Occipital lobe (tissue), 1 donor: ENCODE measurements at regions not wholly inside any gene's neighbourhood (a gene's known extent, or its start where the extent isn't known, plus 50 kb on each side); places are given as distances from the start of the nearest gene placed in this dataset.

Experiments used
- DNase-seq: peaks from one replicate; lab custom pipeline; 2025; lab: John Stamatoyannopoulos, UW

DNA sequence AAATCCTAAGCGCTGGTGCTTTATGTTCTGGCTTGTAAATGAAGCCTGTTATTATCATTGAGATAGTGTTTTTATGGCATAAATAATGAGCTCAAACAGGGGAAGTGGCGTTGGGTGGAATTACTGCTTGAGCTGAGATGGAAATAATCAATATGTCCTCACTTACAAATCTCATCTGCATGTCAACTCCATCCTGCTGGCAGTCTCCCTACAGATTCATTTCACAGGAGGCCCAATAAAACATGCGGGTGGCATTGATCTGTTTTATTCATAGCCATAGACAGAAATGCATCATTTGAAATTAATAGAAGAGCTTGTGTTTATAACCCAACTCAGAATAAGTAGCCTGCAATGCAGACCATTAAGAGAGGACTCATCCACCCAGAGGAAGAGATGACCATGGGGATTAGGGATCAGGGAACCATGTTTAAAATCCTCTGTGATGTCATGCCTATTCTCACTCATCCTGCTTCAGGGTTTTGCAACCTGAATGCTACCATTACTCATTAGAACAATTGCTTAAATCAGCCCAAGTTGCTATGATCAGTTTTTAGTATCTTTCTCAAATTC lies 680.4 kb downstream of the TLR4 start:
- DNase-seq, result no peak

DNA sequence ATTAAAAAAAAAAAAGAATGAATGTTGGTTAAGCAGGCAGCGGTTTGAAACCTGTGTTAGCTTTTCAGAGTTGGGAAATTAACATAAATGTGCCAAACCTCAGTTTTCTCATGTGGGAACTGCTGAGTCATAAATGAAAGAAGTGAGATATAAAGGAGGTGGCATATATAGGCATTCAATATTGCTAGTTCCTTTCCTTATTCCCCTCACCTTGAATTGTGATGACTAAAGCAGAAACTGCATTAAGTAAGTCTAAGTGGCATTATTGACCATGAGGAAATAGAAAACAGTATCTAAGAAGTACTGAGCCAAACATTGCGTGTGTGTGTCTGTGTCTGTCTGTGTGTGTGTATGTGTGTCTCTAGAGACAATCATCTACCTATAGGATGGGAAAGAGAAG lies 691.2 kb downstream of the TLR4 start:
- no peak for DNase-seq

DNA sequence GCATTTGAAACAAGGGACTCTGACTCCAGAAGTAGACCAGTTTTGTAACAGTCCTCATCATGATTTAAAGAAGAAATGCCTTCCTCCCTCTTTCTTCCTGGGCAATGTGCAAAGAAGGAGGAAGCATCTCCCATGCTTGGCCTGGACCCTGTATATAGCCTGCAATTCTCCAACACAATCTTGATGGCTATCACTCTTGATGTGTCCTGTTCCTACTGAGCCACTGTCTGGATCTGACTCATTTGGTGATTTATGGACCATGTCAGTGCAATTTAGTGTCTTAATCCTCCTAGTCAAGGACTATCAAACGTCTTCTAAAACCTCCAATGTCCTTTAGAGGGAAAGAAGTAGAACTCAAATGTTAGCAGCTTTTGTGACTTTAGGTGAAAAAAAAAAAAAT lies 697.3 kb downstream of the TLR4 start:
- no peak for DNase-seq

DNA sequence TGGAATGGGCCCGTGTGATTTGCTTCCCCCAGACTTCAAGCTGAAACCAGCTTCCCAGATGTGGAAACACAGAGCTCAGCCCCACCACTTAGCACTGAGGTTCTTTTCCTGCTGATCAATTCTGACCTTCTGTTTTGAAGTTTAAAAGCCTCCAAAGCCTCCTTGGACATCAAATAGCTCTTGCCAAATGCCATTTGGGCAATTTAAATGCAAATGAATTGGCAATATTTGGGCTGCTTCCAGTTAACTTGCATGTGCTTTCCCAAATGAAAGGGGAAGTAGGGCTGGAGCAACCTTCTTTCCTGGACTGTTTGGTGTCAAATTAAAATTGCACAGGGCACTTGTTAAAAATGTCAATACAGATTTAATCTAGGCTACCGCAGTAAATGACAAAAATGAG lies 710.5 kb downstream of the TLR4 start:
- no peak for DNase-seq

DNA sequence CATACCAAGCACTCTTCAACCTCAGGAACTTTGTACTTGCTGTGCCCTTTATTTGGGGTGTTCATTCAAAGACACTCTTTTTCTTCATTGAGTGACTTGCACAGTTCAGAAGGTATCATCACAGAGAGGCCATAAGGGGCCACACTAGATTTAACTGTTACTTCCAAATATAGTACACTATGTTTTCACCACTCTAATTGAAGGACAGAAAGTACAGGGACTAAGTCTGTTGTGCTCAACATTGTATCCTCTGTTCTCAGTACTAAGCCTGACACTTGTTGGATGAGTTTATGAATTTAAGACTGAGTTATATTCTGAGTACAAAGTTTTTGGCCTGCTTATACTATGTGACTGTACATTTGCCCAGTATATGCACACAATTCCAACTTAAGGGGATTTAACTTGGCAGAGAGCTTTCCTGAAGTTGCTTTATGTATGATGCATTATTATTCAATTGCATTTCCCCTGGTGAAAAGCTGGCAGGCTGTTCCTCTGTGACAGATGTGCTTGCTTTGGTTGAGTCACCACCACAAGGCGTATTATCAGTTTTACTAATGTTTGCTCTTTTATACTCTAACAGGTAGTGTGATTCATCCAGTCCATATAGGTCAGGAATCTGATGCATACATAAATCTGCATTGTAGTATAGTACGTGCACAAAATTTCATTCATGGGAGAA lies 714.8 kb downstream of the TLR4 start:
- DNase-seq, result no peak

DNA sequence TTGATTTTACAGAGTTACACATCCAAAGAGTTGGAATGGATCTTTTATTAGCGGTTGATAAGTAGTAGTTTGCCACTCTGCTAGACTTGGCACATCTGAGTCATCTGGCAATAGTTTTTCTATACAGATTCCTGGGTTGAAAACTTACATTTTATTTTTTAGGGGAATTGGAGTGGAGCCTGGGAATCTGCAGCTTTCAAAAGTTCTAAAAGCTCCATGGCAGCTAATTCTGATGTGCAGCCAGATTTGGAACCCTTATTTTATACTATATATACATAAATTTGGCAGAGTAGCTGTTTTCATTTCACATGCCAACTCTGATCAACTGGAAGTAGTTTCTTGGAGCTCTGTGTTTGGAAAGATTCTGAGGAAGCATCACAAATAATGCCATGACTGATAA lies 715.5 kb downstream of the TLR4 start:
- no peak for DNase-seq

DNA sequence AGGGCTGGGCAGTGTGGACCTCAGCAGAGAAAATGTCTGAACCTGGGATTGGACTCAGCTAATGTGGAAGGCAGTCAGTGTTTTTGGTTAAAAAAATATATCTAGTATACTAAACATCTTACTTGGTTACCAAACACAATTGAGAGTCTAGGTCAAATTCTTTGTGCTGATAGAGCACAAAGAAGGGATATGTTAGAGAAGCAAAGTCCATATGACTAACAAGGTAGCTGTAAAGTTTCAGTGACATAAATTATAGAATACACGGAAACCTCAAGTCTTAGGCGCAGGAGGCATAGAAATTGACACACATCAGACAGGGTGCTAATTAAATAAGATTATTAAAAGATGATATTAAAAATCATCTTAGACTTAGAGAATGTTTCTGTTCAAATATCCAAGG lies 718.3 kb downstream of the TLR4 start:
- DNase-seq, result no peak

DNA sequence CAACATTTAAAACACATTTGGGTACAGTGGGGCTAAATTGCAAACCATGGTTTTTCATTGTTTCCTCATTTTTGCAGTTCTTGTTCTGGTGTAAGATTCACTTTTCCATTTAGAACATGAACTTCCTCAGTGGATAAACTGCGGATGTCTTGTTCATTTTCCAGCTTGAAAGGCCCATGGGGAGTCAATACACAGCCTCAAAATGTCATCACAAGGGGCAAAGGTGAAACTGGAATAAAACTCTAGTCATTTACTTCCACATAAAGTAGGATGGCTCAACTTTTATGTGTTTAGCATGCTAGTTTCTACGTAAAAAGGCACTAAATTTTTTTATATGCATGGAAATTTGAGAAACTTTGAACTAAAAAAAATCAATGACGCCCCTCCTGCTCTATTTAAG lies 718.8 kb downstream of the TLR4 start:
- DNase-seq, result no peak

DNA sequence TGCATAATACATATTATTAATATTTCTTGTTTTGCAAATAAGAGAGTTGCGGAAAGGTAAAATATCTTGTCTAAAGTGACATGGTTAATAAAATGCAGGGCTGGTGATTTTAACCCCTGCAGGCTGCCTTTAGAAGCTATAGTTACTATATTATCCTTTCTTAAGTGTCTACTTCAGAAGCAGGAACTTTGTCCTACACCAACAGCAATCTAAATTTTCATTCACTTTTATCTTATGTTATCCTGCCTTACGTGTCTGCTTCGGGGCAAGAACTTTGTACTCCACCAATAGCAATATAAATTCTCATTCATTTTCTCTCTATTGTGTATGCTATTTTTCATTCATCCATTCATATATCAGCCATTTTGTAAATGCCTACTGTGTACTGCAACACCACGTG lies 719.5 kb downstream of the TLR4 start:
- DNase-seq, result no peak

DNA sequence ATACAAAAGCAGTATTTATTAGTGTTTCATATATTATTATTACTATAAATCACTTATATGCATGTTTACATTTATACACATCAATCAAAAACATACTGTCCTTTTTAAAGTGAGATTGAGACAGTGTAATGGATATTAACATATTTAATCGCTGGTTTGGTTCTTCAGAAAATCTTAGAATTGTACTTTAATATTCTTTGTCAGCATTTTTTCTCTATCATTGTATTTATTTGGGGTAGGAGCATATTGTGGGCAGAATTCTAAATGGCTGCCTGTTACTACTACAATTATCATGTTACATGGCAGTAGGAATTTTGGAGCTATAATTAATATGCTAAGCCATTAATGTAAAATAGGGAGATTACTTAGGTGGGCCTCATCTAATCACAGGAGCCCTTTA lies 722.6 kb downstream of the TLR4 start:
- no peak for DNase-seq

DNA sequence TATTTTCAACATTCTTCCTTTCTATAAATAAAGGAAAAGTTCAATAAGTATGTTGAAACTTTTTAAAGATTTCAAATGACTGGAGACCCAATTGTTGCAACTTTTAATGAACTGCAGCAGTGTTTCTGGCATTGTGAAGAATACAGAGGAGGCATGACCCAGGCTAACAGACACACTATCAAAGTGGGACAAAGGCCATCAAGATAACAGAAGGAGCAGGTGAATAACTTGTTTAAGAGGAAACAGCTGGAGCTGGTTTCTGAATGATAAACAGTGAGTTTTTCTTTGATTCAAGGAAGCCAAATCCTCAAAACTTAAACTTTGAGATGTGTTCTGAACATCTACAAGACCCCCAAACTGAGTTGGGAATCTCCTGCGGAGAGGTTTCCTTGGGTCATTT lies 734.6 kb downstream of the TLR4 start:
- DNase-seq, result no peak

DNA sequence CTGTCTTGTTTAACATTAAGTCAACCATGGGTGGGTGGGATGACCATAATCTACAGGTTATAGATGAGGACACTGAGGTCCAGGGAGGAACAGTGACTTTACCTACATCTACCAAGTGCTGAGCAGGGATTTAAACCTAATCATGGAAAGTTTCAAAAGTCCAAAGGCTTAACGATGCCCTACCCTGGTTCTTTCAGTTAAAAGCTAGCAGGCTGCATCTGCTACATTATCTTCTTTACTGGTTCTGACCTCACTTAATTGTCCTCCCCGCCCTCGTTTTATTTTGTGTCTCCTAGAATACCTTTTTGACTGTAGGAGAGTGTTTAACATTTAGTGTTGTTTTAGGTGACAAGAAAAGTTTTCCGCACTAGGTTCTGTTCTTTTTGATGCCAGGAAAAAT lies 735.2 kb downstream of the TLR4 start:
- DNase-seq, result no peak

DNA sequence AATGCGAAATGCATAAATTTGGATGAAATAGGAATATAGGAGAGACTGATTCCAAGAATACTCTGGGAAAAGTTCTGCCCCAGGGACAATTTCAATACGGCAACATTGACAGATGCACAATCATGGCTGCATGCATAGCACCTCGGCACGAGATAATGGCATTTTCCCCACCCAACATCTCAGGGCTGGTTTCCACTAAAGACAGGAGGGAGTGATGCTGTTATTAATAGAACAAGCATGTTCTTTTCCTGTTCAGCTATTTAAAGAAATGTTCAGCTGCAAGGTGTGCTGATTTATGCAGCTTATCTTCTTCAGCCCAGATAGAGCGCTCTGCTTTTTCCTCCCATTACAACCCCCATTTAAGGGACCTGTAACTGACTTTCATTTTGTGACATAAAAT lies 740.2 kb downstream of the TLR4 start:
- no peak for DNase-seq

DNA sequence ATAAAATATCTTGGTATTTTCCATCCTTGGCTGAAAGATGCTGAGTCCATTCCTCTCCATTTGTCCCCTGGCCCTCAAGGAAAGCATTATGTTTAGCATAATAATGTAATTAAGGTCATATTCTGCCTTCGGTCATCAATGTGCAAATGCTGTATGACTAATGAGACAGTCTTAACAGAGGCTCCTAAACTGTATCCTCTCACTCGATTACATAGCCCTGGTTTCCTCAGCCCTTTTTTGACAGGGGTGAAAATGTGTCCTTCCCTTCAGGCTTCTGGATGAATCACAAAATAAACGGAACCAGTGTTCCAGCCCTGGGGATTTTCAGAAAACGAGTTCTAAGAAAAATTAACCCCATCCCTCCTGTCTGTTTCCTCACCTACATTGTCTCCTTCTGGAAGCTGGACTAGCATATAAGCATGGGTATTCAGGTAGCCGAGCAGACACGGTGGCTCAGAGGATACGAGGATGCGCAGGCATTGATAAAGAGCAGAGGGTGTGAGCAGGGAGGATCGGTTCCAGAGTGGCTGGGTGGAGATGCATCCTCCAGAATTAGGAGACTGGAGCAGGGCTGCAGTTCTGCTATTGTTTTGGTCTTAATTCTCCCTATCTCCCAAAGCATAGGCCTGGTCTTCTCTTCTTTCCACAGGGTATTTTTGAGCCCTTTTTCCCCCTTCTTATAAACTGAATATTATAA lies 742.9 kb downstream of the TLR4 start:
- DNase-seq, result no peak

DNA sequence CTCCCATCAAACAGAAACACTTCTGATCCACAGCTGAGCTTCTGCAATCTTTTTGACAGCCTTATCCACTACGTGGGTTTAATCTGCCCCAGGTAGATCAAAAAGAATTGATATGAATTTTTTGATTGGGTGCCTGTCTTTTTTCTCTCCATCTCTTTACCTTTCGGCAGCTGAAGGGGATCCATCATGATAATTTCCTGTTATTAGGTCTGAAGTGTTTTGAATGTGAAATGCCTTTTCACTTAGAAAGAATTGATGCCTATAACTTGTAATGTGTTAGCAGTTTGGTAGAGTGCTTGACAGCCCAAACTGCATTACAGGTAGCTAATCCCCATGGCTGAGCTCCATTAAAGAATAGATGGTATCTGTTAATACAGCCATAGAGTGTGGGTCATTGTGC lies 745.4 kb downstream of the TLR4 start:
- DNase-seq, result no peak

DNA sequence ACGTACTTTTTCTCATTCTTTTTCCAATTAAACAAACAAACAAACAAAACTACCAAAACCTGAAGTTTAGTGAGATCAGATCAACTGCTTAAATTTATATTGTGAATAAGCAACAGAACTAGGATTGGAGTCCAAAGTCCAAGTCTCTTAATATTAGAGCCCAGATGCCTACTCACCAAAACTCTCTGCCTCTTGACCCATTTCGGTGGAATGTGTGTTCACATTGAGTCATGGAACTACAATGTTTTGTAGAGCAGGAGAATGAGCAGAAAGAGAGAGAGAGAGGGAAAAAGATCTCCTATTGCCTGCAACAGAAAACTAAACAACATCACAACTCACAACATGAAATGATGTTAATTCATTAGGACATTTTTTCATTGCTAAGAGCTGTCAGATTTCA lies 751.1 kb downstream of the TLR4 start:
- no peak for DNase-seq

DNA sequence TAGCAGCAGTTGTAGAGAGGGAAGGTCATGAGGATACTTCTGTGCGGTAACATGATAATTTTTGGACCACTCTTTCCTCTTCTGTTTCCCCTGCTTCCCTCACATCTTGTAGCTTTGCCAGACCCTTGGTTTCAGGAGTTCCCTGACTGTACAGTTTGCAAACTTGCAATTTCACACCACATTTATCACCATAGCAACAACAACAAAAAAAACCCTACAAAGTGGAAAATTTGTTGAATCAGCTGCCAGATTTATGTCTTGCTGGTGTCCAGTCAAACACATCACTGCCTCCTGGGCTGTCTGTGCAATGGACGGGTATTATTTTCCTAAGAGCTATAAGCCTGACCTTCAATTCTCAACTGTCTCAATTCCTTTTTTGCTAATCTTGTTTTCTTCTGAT lies 751.6 kb downstream of the TLR4 start:
- no peak for DNase-seq

DNA sequence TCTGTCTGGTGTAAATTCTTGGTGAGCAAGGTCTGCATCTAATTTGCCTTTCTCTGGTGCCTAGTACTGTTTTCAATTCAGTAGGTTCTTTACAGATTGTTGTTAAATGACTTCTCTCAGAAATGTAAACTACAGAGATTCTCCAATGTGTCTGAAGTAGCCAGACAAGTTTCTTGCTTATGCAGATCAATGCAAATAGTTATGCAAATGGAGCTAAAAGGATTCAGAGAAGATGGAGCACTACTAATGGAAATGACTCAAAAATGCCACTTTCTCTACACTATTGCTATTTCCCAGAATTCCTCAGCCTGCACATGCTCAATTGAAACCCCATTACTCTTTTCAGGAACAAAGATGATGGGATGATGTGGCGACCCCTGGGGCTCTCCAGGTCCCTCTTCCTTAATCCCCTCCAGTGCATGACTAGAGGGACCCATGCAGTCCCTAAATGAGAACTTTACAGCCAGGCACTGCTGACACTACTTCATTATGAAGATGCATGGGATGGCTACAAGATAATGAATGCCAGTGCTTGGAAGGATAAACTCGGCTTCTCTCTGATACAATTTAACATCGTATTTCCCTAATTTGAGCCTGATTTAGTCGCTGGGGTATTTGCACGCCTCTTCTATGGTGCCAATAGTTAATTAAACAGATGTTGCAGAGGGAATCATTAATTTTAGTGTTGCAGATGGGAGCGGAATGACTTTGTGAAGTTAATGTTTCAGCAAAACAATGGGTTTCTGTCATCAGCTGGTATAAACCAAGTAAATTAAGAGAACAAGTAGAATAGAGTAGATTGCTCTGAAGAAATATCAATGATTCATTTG lies 753.2 kb downstream of the TLR4 start:
- no peak for DNase-seq

DNA sequence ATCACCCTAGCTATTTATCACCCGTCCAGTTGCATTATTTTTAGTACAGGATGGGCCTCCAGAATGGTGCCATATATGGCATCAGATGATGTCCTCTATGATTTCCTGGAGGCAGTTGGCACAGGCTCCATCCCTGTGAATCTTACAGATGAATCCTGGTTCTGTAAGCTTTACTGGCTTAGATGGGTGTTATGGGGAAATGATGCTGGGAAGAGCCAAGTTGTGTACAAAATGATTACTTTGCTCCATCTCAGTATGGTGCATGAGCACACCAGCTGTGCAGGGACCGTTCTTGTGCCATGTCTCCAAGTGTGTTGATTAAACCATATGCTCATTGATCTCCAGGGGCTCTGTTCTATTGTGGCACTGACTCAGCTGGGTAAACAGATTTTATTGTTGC lies 755.7 kb downstream of the TLR4 start:
- no peak for DNase-seq

DNA sequence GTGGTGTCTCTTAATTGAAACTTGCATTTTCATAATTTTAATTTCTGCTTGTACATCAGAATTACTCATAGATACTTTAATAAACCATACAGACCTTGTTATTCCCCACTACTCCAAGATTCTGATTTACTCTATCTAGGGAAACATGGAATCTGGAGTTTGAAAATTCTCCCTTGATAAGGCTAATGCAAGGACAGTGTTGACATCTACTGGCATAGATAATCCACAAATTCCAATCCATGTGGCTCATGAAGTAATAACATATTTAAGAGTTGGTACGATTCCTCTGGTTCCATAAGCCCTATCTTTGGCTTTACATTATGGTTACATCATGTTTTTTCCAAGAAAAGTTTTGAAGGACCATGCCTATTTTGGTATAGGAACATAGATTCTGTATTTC lies 759.2 kb downstream of the TLR4 start:
- DNase-seq, result no peak

DNA sequence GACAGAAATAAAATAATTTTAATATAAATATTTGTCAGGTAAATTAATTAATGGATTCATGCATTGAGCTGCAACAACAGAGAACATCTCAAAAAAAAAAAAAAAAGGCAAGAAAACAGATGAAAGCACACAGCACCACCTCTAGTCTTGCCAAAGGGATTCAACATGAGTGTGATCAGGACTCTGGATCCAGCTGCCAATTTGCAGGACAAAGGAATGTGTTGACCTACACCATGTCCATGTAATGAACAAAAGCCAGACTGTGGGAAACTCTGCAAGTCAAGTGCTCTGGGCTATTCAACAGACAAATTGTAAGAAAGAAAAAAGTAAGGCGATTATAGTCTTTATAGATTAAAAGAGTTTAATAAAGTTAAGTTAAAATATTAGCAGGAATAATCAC lies 769.3 kb downstream of the TLR4 start:
- DNase-seq, result no peak

DNA sequence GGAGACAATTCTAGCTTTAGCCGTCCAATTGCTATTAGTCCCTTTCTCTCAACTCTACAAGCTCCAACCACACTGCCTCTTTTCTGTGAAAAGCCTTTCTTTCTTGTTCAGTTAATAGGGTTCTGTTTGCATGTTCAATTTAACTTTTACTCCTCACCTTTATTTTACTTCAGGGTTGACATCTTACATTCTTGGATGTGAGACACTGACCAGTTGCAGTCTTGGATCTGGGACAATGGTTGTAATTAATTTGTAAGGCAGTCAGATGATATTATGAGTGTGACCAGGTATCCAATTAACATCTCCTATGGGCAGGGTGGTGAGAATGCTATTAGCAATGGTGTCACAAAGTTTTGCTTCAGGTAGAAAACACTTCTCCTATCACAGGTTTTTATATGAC lies 774.5 kb downstream of the TLR4 start:
- DNase-seq, result no peak
